ENCODE measurements at regions not wholly inside any gene's neighbourhood (a gene's known extent, or its start where the extent isn't known, plus 50 kb on each side); places are given as distances from the start of the nearest gene placed in this dataset.

- no peak overlapping the region for H3K4me2 ChIP-seq (ENCODE audit: low read length, poor library complexity, severe bottlenecking)
- H3K79me1 ChIP-seq (replicated peaks; ENCODE audit: low read length, poor library complexity, severe bottlenecking): no peaks in the 10 kb centered on the region
- H3K27ac ChIP-seq (ENCODE audit: low read length, poor library complexity, severe bottlenecking): peak overlapping the region; percentile 90
- no peak overlapping the region for H2BK5ac ChIP-seq (ENCODE audit: low read depth, low read length, poor library complexity, severe bottlenecking)
- no peaks in the 10 kb centered on the region for H3K27me3 ChIP-seq (ENCODE audit: control insufficient read depth in 1 of 2, insufficient read depth in 1 of 2, low read length in 2 of 2)
- H4K91ac ChIP-seq (ENCODE audit: low read length): no peak overlapping the region
- no peaks in the 10 kb centered on the region for H3K36me3 ChIP-seq (ENCODE audit: control insufficient read depth in 1 of 2, insufficient read depth in 2 of 2, low read depth in 1 of 2, low read length in 2 of 2)
- no peak overlapping the region for H3K4ac ChIP-seq (ENCODE audit: low read depth in 1 of 2, low read length in 2 of 2)
- no peak overlapping the region for H2BK15ac ChIP-seq (ENCODE audit: low read depth, poor library complexity, severe bottlenecking)
- no peak overlapping the region for H2AK5ac ChIP-seq (ENCODE audit: low read length, severe bottlenecking)
- no peak overlapping the region for H3K23ac ChIP-seq (ENCODE audit: low read length in 2 of 2)
- H3K4me3 ChIP-seq (ENCODE audit: insufficient read depth in 1 of 2, low read depth in 1 of 2, low read length in 2 of 2): no peak overlapping the region
- no peak overlapping the region for H3K14ac ChIP-seq (ENCODE audit: low read length in 2 of 2)
- 6% methylated on average over 1 of the region's 1 CpG for WGBS
- H2AFZ ChIP-seq (ENCODE audit: low read depth, low read length): no peak overlapping the region
- no peak for DNase-seq
- peaks cover 5% of the 10 kb centered on the region for H3K4me1 ChIP-seq (ENCODE audit: control insufficient read depth, insufficient read depth, low read depth, low read length)
- no peak overlapping the region for H4K8ac ChIP-seq (ENCODE audit: low read length)
- H3K9ac ChIP-seq (ENCODE audit: low read length): no peak overlapping the region
- H2BK12ac ChIP-seq (ENCODE audit: low read length in 2 of 2): no peak overlapping the region
- H3K9me3 ChIP-seq (ENCODE audit: control insufficient read depth, low read length): no peaks in the 10 kb centered on the region
- H3K18ac ChIP-seq (ENCODE audit: low read depth in 1 of 2, low read length in 2 of 2): no peak overlapping the region
- H2BK120ac ChIP-seq (ENCODE audit: low read depth, low read length): no peak overlapping the region
These were observed 476.7 kb downstream of the EPHA4 start for GRCh38 chr2:221095356-221095755.

GRCh38 chr2:221096706-221097567, 475.2 kb downstream of the EPHA4 start:
- Histone ChIP-seq H3K4me2 (ENCODE audit: low read length, poor library complexity, severe bottlenecking) (no peak overlapping the region), H3K9me3 (ENCODE audit: control insufficient read depth, low read length) (no peaks in the 10 kb centered on the region), H3K36me3 (ENCODE audit: control insufficient read depth in 1 of 2, insufficient read depth in 2 of 2, low read depth in 1 of 2, low read length in 2 of 2) (no peaks in the 10 kb centered on the region), H3K14ac (ENCODE audit: low read length in 2 of 2) (no peak overlapping the region), H3K27ac (ENCODE audit: low read length, poor library complexity, severe bottlenecking) (peak overlapping the region; percentile 80), H2BK120ac (ENCODE audit: low read depth, low read length) (no peak overlapping the region), H3K18ac (ENCODE audit: low read depth in 1 of 2, low read length in 2 of 2) (no peak overlapping the region), H3K4me1 (ENCODE audit: control insufficient read depth, insufficient read depth, low read depth, low read length) (peaks cover 5% of the 10 kb centered on the region), H3K4ac (ENCODE audit: low read depth in 1 of 2, low read length in 2 of 2) (no peak overlapping the region), H3K79me1 (replicated peaks; ENCODE audit: low read length, poor library complexity, severe bottlenecking) (no peaks in the 10 kb centered on the region), H2BK5ac (ENCODE audit: low read depth, low read length, poor library complexity, severe bottlenecking) (no peak overlapping the region), H3K27me3 (ENCODE audit: control insufficient read depth in 1 of 2, insufficient read depth in 1 of 2, low read length in 2 of 2) (no peaks in the 10 kb centered on the region), H4K8ac (ENCODE audit: low read length) (no peak overlapping the region), H2BK15ac (ENCODE audit: low read depth, poor library complexity, severe bottlenecking) (no peak overlapping the region), H2BK12ac (ENCODE audit: low read length in 2 of 2) (no peak overlapping the region), H4K91ac (ENCODE audit: low read length) (no peak overlapping the region), H2AFZ (ENCODE audit: low read depth, low read length) (no peak overlapping the region), H3K4me3 (ENCODE audit: insufficient read depth in 1 of 2, low read depth in 1 of 2, low read length in 2 of 2) (no peak overlapping the region), H2AK5ac (ENCODE audit: low read length, severe bottlenecking) (no peak overlapping the region), H3K9ac (ENCODE audit: low read length) (no peak overlapping the region), H3K23ac (ENCODE audit: low read length in 2 of 2) (no peak overlapping the region)
- peak; percentile 30 for DNase-seq
- WGBS: 31% methylated on average over 6 of the region's 10 CpGs

DNA sequence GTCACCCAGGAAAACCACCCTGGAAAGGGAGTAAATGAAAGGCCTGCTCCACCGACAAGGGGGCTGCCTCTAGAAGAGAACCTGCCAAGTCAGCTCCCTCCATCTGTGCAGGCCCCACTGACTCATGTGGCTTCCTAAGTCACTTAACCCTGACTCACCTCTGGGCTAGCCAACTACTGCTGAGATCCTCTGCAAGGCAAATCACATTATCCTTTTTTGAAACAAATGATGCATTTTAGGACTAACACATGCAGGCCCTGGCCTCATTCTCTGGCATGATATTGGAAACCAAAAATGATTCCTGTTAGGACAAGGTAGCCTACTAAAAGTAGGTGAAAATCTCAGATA, 474.6 kb downstream of the EPHA4 start:
- no peak overlapping the region for H2AFZ ChIP-seq (ENCODE audit: low read depth, low read length)
- H3K23ac ChIP-seq (ENCODE audit: low read length in 2 of 2): no peak overlapping the region
- no peak overlapping the region for H2BK12ac ChIP-seq (ENCODE audit: low read length in 2 of 2)
- H2BK15ac ChIP-seq (ENCODE audit: low read depth, poor library complexity, severe bottlenecking): no peak overlapping the region
- H3K27ac ChIP-seq (ENCODE audit: low read length, poor library complexity, severe bottlenecking): peak overlapping the region; percentile 80
- no peak overlapping the region for H3K18ac ChIP-seq (ENCODE audit: low read depth in 1 of 2, low read length in 2 of 2)
- no peaks in the 10 kb centered on the region for H3K27me3 ChIP-seq (ENCODE audit: control insufficient read depth in 1 of 2, insufficient read depth in 1 of 2, low read length in 2 of 2)
- H4K91ac ChIP-seq (ENCODE audit: low read length): no peak overlapping the region
- no peaks in the 10 kb centered on the region for H3K36me3 ChIP-seq (ENCODE audit: control insufficient read depth in 1 of 2, insufficient read depth in 2 of 2, low read depth in 1 of 2, low read length in 2 of 2)
- H3K4me3 ChIP-seq (ENCODE audit: insufficient read depth in 1 of 2, low read depth in 1 of 2, low read length in 2 of 2): no peak overlapping the region
- WGBS: 3% methylated on average over 1 of the region's 1 CpG
- no peak overlapping the region for H3K9ac ChIP-seq (ENCODE audit: low read length)
- H2AK5ac ChIP-seq (ENCODE audit: low read length, severe bottlenecking): no peak overlapping the region
- no peaks in the 10 kb centered on the region for H3K79me1 ChIP-seq (replicated peaks; ENCODE audit: low read length, poor library complexity, severe bottlenecking)
- H2BK5ac ChIP-seq (ENCODE audit: low read depth, low read length, poor library complexity, severe bottlenecking): no peak overlapping the region
- DNase-seq: peak; percentile 78
- no peak overlapping the region for H3K4me2 ChIP-seq (ENCODE audit: low read length, poor library complexity, severe bottlenecking)
- no peaks in the 10 kb centered on the region for H3K9me3 ChIP-seq (ENCODE audit: control insufficient read depth, low read length)
- no peak overlapping the region for H4K8ac ChIP-seq (ENCODE audit: low read length)
- no peak overlapping the region for H2BK120ac ChIP-seq (ENCODE audit: low read depth, low read length)
- H3K14ac ChIP-seq (ENCODE audit: low read length in 2 of 2): no peak overlapping the region
- H3K4me1 ChIP-seq (ENCODE audit: control insufficient read depth, insufficient read depth, low read depth, low read length): peaks cover 5% of the 10 kb centered on the region
- H3K4ac ChIP-seq (ENCODE audit: low read depth in 1 of 2, low read length in 2 of 2): no peak overlapping the region

GRCh38 chr2:221097949-221098348, 474.2 kb downstream of the EPHA4 start:
- Histone ChIP-seq H2AK5ac (ENCODE audit: low read length, severe bottlenecking) (no peak overlapping the region), H4K8ac (ENCODE audit: low read length) (no peak overlapping the region), H3K4ac (ENCODE audit: low read depth in 1 of 2, low read length in 2 of 2) (no peak overlapping the region), H3K79me1 (replicated peaks; ENCODE audit: low read length, poor library complexity, severe bottlenecking) (no peaks in the 10 kb centered on the region), H2BK15ac (ENCODE audit: low read depth, poor library complexity, severe bottlenecking) (no peak overlapping the region), H3K9me3 (ENCODE audit: control insufficient read depth, low read length) (no peaks in the 10 kb centered on the region), H2BK12ac (ENCODE audit: low read length in 2 of 2) (no peak overlapping the region), H3K36me3 (ENCODE audit: control insufficient read depth in 1 of 2, insufficient read depth in 2 of 2, low read depth in 1 of 2, low read length in 2 of 2) (no peaks in the 10 kb centered on the region), H2BK120ac (ENCODE audit: low read depth, low read length) (no peak overlapping the region), H3K23ac (ENCODE audit: low read length in 2 of 2) (no peak overlapping the region), H3K18ac (ENCODE audit: low read depth in 1 of 2, low read length in 2 of 2) (no peak overlapping the region), H2BK5ac (ENCODE audit: low read depth, low read length, poor library complexity, severe bottlenecking) (no peak overlapping the region), H3K4me2 (ENCODE audit: low read length, poor library complexity, severe bottlenecking) (no peak overlapping the region), H3K4me1 (ENCODE audit: control insufficient read depth, insufficient read depth, low read depth, low read length) (peaks cover 5% of the 10 kb centered on the region), H2AFZ (ENCODE audit: low read depth, low read length) (no peak overlapping the region), H3K27me3 (ENCODE audit: control insufficient read depth in 1 of 2, insufficient read depth in 1 of 2, low read length in 2 of 2) (no peaks in the 10 kb centered on the region), H3K27ac (ENCODE audit: low read length, poor library complexity, severe bottlenecking) (peak overlapping the region; percentile 80), H3K14ac (ENCODE audit: low read length in 2 of 2) (no peak overlapping the region), H3K4me3 (ENCODE audit: insufficient read depth in 1 of 2, low read depth in 1 of 2, low read length in 2 of 2) (no peak overlapping the region), H4K91ac (ENCODE audit: low read length) (no peak overlapping the region), H3K9ac (ENCODE audit: low read length) (no peak overlapping the region)
- no peak for DNase-seq
- WGBS: 91% methylated on average over 7 of the region's 7 CpGs

Data from mesenchymal stem cell (in vitro differentiated cells and primary cell).